HL-60 (cell line): ENCODE measurements at regions not wholly inside any gene's neighbourhood (a gene's known extent, or its start where the extent isn't known, plus 50 kb on each side); places are given as distances from the start of the nearest gene placed in this dataset.

Experiments
- CTCF ChIP-seq: IDR thresholded peaks from one replicate; pipeline ENCODE4 v1.5.1; 2011; ENCODE audit warnings: low read length, control low read depth, inconsistent platforms; ENCODE audit not compliant: insufficient read depth
- GABPA ChIP-seq: IDR thresholded peaks from 2 replicates; pipeline ENCODE4 v1.6.1; 2012; ENCODE audit warnings: low read depth
- POLR2AphosphoS5 ChIP-seq: IDR thresholded peaks from 2 replicates; pipeline ENCODE4 v1.6.1; 2012; ENCODE audit warnings: low read depth
- REST ChIP-seq: IDR thresholded peaks from 2 replicates; pipeline ENCODE4 v1.6.1; 2012; ENCODE audit warnings: low read depth; ENCODE audit not compliant: insufficient replicate concordance
- SPI1 ChIP-seq: IDR thresholded peaks from 2 replicates; pipeline ENCODE4 v1.6.1; 2012; ENCODE audit warnings: low read depth, mild to moderate bottlenecking, borderline replicate concordance

- no peak for TF ChIP-seq CTCF
- TF ChIP-seq REST = no peak
- no peak for TF ChIP-seq POLR2AphosphoS5
- no peak for TF ChIP-seq GABPA
- no peak for TF ChIP-seq SPI1
Observed at GRCh38 chr1:245091818-245092637, 62.8 kb upstream of the KIF26B start.
